IgD-negative memory B cell (primary cell): ENCODE measurements at regions not wholly inside any gene's neighbourhood (a gene's known extent, or its start where the extent isn't known, plus 50 kb on each side); places are given as distances from the start of the nearest gene placed in this dataset.
"Not testable (repeated sequence)": the region's sequence is repeated elsewhere in the genome, so short reads cannot be mapped to it uniquely, and the experiment has no call there.

ENCODE experiments used
- H3K27ac Mint-ChIP-seq, 3 donors: one replicate each; pipeline ENCODE4 v1.8.0; 2020 to 2022; ENCODE audit warnings: mild to moderate bottlenecking in 3 of 3, mixed read lengths in 3 of 3, moderate library complexity in 1 of 3
- H3K27me3 Mint-ChIP-seq: one replicate; pipeline ENCODE4 v1.8.0; 2021; ENCODE audit warnings: mixed read lengths
- H3K36me3 Mint-ChIP-seq: one replicate; pipeline ENCODE4 v1.8.0; 2020; ENCODE audit warnings: mild to moderate bottlenecking, mixed read lengths
- H3K4me1 Mint-ChIP-seq, 3 donors: one replicate each; pipeline ENCODE4 v1.8.0; 2020 to 2022; ENCODE audit warnings: mixed read lengths in 3 of 3, mild to moderate bottlenecking in 1 of 3
- H3K4me3 Mint-ChIP-seq, 4 donors: one replicate each; pipeline ENCODE4 v1.8.0; 2020 to 2022; ENCODE audit warnings: mild to moderate bottlenecking in 4 of 4, mixed read lengths in 4 of 4, moderate library complexity in 3 of 4
- H3K9me3 Mint-ChIP-seq, 3 donors: one replicate each; pipeline ENCODE4 v1.8.0; 2020 to 2021; ENCODE audit warnings: mixed read lengths in 3 of 3, mild to moderate bottlenecking in 1 of 3

- H3K4me3 Mint-ChIP-seq, result no peak overlapping the region
- peaks cover 0 to 1% (median 0%) of the 10 kb centered on the region in 3 donors for H3K4me1 Mint-ChIP-seq
- peaks cover 6 to 28% (median 6%) of the 10 kb centered on the region in 3 donors for H3K9me3 Mint-ChIP-seq
- H3K36me3 Mint-ChIP-seq, result peaks cover 1% of the 10 kb centered on the region
- no peak overlapping the region for H3K27ac Mint-ChIP-seq
- H3K27me3 Mint-ChIP-seq, result no peaks in the 10 kb centered on the region
Measured at GRCh38 chr7:53087274-53087673, 51.8 kb downstream of the POM121L12 start.

- Mint-ChIP-seq H3K9me3 (peaks cover 1 to 10% (median 5%) of the 10 kb centered on the region in 3 donors), H3K4me1 (peaks cover 0 to 1% (median 0%) of the 10 kb centered on the region in 3 donors), H3K27ac (no peak overlapping the region), H3K27me3 (no peaks in the 10 kb centered on the region), H3K36me3 (no peaks in the 10 kb centered on the region), H3K4me3 (no peak overlapping the region)
Measured at GRCh38 chr7:53094191-53094590, 58.8 kb downstream of the POM121L12 start.

- no peaks in the 10 kb centered on the region for H3K27me3 Mint-ChIP-seq
- H3K4me1 Mint-ChIP-seq, result peaks cover 0 to 1% (median 0%) of the 10 kb centered on the region in 3 donors
- peaks cover 0 to 10% (median 5%) of the 10 kb centered on the region in 3 donors for H3K9me3 Mint-ChIP-seq
- H3K4me3 Mint-ChIP-seq, result no peak overlapping the region
- H3K36me3 Mint-ChIP-seq, result no peaks in the 10 kb centered on the region
- no peak overlapping the region for H3K27ac Mint-ChIP-seq
Measured at GRCh38 chr7:53094827-53095226, 59.4 kb downstream of the POM121L12 start.

- H3K4me1 Mint-ChIP-seq, result peaks cover 0 to 1% (median 0%) of the 10 kb centered on the region in 3 donors
- peaks cover 0 to 10% (median 5%) of the 10 kb centered on the region in 3 donors for H3K9me3 Mint-ChIP-seq
- H3K27me3 Mint-ChIP-seq, result no peaks in the 10 kb centered on the region
- H3K27ac Mint-ChIP-seq, result no peak overlapping the region
- no peak overlapping the region for H3K4me3 Mint-ChIP-seq
- no peaks in the 10 kb centered on the region for H3K36me3 Mint-ChIP-seq
Measured at GRCh38 chr7:53095731-53096501, 60.5 kb downstream of the POM121L12 start.

GRCh38 chr7:53100091-53100490 lies 64.7 kb downstream of the POM121L12 start:
- no peak overlapping the region for H3K4me3 Mint-ChIP-seq
- H3K36me3 Mint-ChIP-seq, result peaks cover 3% of the 10 kb centered on the region
- no peaks in the 10 kb centered on the region for H3K27me3 Mint-ChIP-seq
- no peaks in the 10 kb centered on the region for H3K4me1 Mint-ChIP-seq
- H3K9me3 Mint-ChIP-seq, result peaks cover 2 to 17% (median 5%) of the 10 kb centered on the region in 3 donors
- H3K27ac Mint-ChIP-seq, result no peak overlapping the region

GRCh38 chr7:53101026-53101425 lies 65.6 kb downstream of the POM121L12 start:
- H3K36me3 Mint-ChIP-seq, result peaks cover 3% of the 10 kb centered on the region
- no peaks in the 10 kb centered on the region for H3K27me3 Mint-ChIP-seq
- H3K9me3 Mint-ChIP-seq, result peaks cover 2 to 17% (median 7%) of the 10 kb centered on the region in 3 donors
- no peak overlapping the region for H3K4me3 Mint-ChIP-seq
- H3K27ac Mint-ChIP-seq, result no peak overlapping the region
- no peaks in the 10 kb centered on the region for H3K4me1 Mint-ChIP-seq

GRCh38 chr7:53110425-53110824 lies 75.0 kb downstream of the POM121L12 start:
- Mint-ChIP-seq H3K4me1 (no peaks in the 10 kb centered on the region), H3K4me3 (no peak overlapping the region), H3K27me3 (no peaks in the 10 kb centered on the region), H3K36me3 (no peaks in the 10 kb centered on the region), H3K27ac (peak overlapping the region in 1 of 3 donors; percentile 57), H3K9me3 (peaks cover 1 to 9% (median 3%) of the 10 kb centered on the region in 3 donors)

GRCh38 chr7:53111031-53111430 lies 75.6 kb downstream of the POM121L12 start:
- H3K27me3 Mint-ChIP-seq, result no peaks in the 10 kb centered on the region
- H3K4me3 Mint-ChIP-seq, result no peak overlapping the region
- H3K36me3 Mint-ChIP-seq, result no peaks in the 10 kb centered on the region
- peaks cover 1 to 9% (median 3%) of the 10 kb centered on the region in 3 donors for H3K9me3 Mint-ChIP-seq
- H3K27ac Mint-ChIP-seq, result no peak overlapping the region
- H3K4me1 Mint-ChIP-seq, result no peaks in the 10 kb centered on the region

GRCh38 chr7:53113424-53113823 lies 78.0 kb downstream of the POM121L12 start:
- no peak overlapping the region for H3K4me3 Mint-ChIP-seq
- no peak overlapping the region for H3K27ac Mint-ChIP-seq
- H3K4me1 Mint-ChIP-seq, result no peaks in the 10 kb centered on the region
- peaks cover 3 to 21% (median 7%) of the 10 kb centered on the region in 3 donors for H3K9me3 Mint-ChIP-seq
- no peaks in the 10 kb centered on the region for H3K36me3 Mint-ChIP-seq
- no peaks in the 10 kb centered on the region for H3K27me3 Mint-ChIP-seq

GRCh38 chr7:53119514-53119941 lies 84.1 kb downstream of the POM121L12 start:
- Mint-ChIP-seq H3K4me3 (no peak overlapping the region), H3K27ac (no peak overlapping the region), H3K36me3 (no peaks in the 10 kb centered on the region), H3K9me3 (peaks cover 7 to 20% (median 8%) of the 10 kb centered on the region in 3 donors), H3K4me1 (no peaks in the 10 kb centered on the region), H3K27me3 (no peaks in the 10 kb centered on the region)

GRCh38 chr7:53121374-53121773 lies 85.9 kb downstream of the POM121L12 start:
- no peaks in the 10 kb centered on the region for H3K4me1 Mint-ChIP-seq
- no peaks in the 10 kb centered on the region for H3K36me3 Mint-ChIP-seq
- no peak overlapping the region for H3K4me3 Mint-ChIP-seq
- no peaks in the 10 kb centered on the region for H3K27me3 Mint-ChIP-seq
- H3K27ac Mint-ChIP-seq, result no peak overlapping the region
- H3K9me3 Mint-ChIP-seq, result peaks cover 7 to 20% (median 8%) of the 10 kb centered on the region in 3 donors

GRCh38 chr7:53131697-53132096 lies 96.3 kb downstream of the POM121L12 start:
- no peak overlapping the region for H3K4me3 Mint-ChIP-seq
- no peaks in the 10 kb centered on the region for H3K27me3 Mint-ChIP-seq
- H3K9me3 Mint-ChIP-seq, result peaks cover 4 to 12% (median 6%) of the 10 kb centered on the region in 3 donors

GRCh38 chr7:53151496-53151895 lies 116.1 kb downstream of the POM121L12 start:
- no peak overlapping the region for H3K4me3 Mint-ChIP-seq
- H3K27ac Mint-ChIP-seq, result no peak overlapping the region
- H3K4me1 Mint-ChIP-seq, result no peaks in the 10 kb centered on the region
- no peaks in the 10 kb centered on the region for H3K36me3 Mint-ChIP-seq
- H3K27me3 Mint-ChIP-seq, result no peaks in the 10 kb centered on the region
- H3K9me3 Mint-ChIP-seq, result peaks cover 2 to 14% (median 8%) of the 10 kb centered on the region in 3 donors

More at GRCh38 chr7:53131697-53132096, 96.3 kb downstream of the POM121L12 start:
- H3K4me1 Mint-ChIP-seq, result no peaks in the 10 kb centered on the region
- no peaks in the 10 kb centered on the region for H3K36me3 Mint-ChIP-seq
- H3K27ac Mint-ChIP-seq, result no peak overlapping the region

GRCh38 chr7:53187184-53187583 lies 151.8 kb downstream of the POM121L12 start:
- not testable (repeated sequence) for H3K27me3 Mint-ChIP-seq, H3K36me3 Mint-ChIP-seq, H3K27ac Mint-ChIP-seq, H3K4me1 Mint-ChIP-seq, H3K9me3 Mint-ChIP-seq
- H3K4me3 Mint-ChIP-seq, result peak overlapping the region in 1 of 4 donors; percentile 8

- no peaks in the 10 kb centered on the region for H3K27me3 Mint-ChIP-seq
- H3K36me3 Mint-ChIP-seq, result peaks cover 3% of the 10 kb centered on the region
- H3K4me3 Mint-ChIP-seq, result no peak overlapping the region
- H3K4me1 Mint-ChIP-seq, result no peaks in the 10 kb centered on the region
- H3K9me3 Mint-ChIP-seq, result peaks cover 2 to 12% (median 7%) of the 10 kb centered on the region in 3 donors
- no peak overlapping the region for H3K27ac Mint-ChIP-seq
Measured at GRCh38 chr7:53191191-53191695, 155.8 kb downstream of the POM121L12 start.
